Activated CD8-positive, alpha-beta T cell treated with anti-CD3 and anti-CD28 coated beads for 36 hours (primary cell): ENCODE measurements at regions not wholly inside any gene's neighbourhood (a gene's known extent, or its start where the extent isn't known, plus 50 kb on each side); places are given as distances from the start of the nearest gene placed in this dataset.

ENCODE experiments used
- ATAC-seq: fragments of 200-7000 bp; cut with Tn5 transposase; one replicate; pipeline ENCODE4 v1.10.0; 2021; ENCODE audit warnings: mild to moderate bottlenecking, moderate library complexity
- CTCF ChIA-PET: fragments of 350-600 bp; sonication (Branson Sonifier 250); formaldehyde crosslinking; loops from one replicate; lab custom pipeline; 2021; ENCODE audit warnings: antibody characterized with exemption; lab: Charles Lee
- POLR2A ChIA-PET: fragments of 350-600 bp; sonication (Branson Sonifier 250); formaldehyde crosslinking; loops from one replicate; lab custom pipeline; 2021; ENCODE audit warnings: antibody characterized with exemption; lab: Charles Lee
- DNase-seq: peaks from one replicate; pipeline ENCODE4 v3.0.0-alpha.2; 2020
- H3K27ac Mint-ChIP-seq: one replicate; pipeline ENCODE4 v1.8.0; 2021; ENCODE audit warnings: mild to moderate bottlenecking, mixed read lengths
- H3K27me3 Mint-ChIP-seq: one replicate; pipeline ENCODE4 v1.8.0; 2021; ENCODE audit warnings: mixed read lengths
- H3K36me3 Mint-ChIP-seq: one replicate; pipeline ENCODE4 v1.8.0; 2021; ENCODE audit warnings: low read depth, mixed read lengths
- H3K4me1 Mint-ChIP-seq: one replicate; pipeline ENCODE4 v1.8.0; 2021; ENCODE audit warnings: low read depth, mixed read lengths
- H3K4me3 Mint-ChIP-seq: one replicate; pipeline ENCODE4 v1.8.0; 2021; ENCODE audit warnings: mild to moderate bottlenecking, moderate library complexity, mixed read lengths
- H3K9me3 Mint-ChIP-seq: one replicate; pipeline ENCODE4 v1.8.0; 2021; ENCODE audit warnings: mixed read lengths
- intact Hi-C: fragments of 100-400 bp; cut with micrococcal nuclease; formaldehyde crosslinking; loops from one replicate; pipeline ENCODE4 v1.10.0; 2022
- TF ChIP-seq, protein P1 (sequence below): fragments of 200-600 bp; IDR thresholded peaks from one replicate; pipeline ENCODE4 v1.8.0; 2022; ENCODE audit warnings: antibody characterized with exemption, mild to moderate bottlenecking

GRCh38 chr2:238728330-238729260, 119.3 kb upstream of the TWIST2 start:
- intact Hi-C loops, result no loop called here
- H3K36me3 Mint-ChIP-seq, result no peaks in the 10 kb centered on the region
- H3K27ac Mint-ChIP-seq, result no peak overlapping the region
- ChIA-PET CTCF (interaction anchor here (0.7 kb wide), 1 partner anchor 1687 kb away, joined by 3 read pairs; no protein-coding TSS in a partner anchor), POLR2A (interaction anchor here (0.7 kb wide), 1 partner anchor 23 kb away, joined by 3 read pairs; no protein-coding TSS in a partner anchor)
- TF ChIP-seq, protein P1, sequence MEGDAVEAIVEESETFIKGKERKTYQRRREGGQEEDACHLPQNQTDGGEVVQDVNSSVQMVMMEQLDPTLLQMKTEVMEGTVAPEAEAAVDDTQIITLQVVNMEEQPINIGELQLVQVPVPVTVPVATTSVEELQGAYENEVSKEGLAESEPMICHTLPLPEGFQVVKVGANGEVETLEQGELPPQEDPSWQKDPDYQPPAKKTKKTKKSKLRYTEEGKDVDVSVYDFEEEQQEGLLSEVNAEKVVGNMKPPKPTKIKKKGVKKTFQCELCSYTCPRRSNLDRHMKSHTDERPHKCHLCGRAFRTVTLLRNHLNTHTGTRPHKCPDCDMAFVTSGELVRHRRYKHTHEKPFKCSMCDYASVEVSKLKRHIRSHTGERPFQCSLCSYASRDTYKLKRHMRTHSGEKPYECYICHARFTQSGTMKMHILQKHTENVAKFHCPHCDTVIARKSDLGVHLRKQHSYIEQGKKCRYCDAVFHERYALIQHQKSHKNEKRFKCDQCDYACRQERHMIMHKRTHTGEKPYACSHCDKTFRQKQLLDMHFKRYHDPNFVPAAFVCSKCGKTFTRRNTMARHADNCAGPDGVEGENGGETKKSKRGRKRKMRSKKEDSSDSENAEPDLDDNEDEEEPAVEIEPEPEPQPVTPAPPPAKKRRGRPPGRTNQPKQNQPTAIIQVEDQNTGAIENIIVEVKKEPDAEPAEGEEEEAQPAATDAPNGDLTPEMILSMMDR, result no peak
- no peak overlapping the region for H3K4me3 Mint-ChIP-seq
- H3K27me3 Mint-ChIP-seq, result peaks cover 7% of the 10 kb centered on the region
- no peak for DNase-seq
- peaks cover 3% of the 10 kb centered on the region for H3K9me3 Mint-ChIP-seq
- H3K4me1 Mint-ChIP-seq, result peaks cover 3% of the 10 kb centered on the region
- ATAC-seq, result no peak

GRCh38 chr2:238729261-238729935, 118.5 kb upstream of the TWIST2 start:
- CTCF ChIA-PET, result no interaction called here
- Mint-ChIP-seq H3K4me3 (no peak overlapping the region), H3K27ac (no peak overlapping the region), H3K36me3 (no peaks in the 10 kb centered on the region), H3K4me1 (no peaks in the 10 kb centered on the region), H3K27me3 (peaks cover 7% of the 10 kb centered on the region), H3K9me3 (peaks cover 3% of the 10 kb centered on the region)
- DNase-seq (no peak), ATAC-seq (no peak)
- POLR2A ChIA-PET, result interaction anchor here (0.7 kb wide), 1 partner anchor 24 kb away, joined by 3 read pairs; no protein-coding TSS in a partner anchor
- TF ChIP-seq, protein P1, result no peak
- intact Hi-C loops, result no loop called here

- peaks cover 3% of the 10 kb centered on the region for H3K9me3 Mint-ChIP-seq
- ChIA-PET CTCF (interaction anchor here (0.5 kb wide), 1 partner anchor 398 kb away, joined by 4 read pairs; no protein-coding TSS in a partner anchor), POLR2A (no interaction called here)
- TF ChIP-seq, protein P1, result no peak
- DNase-seq, result no peak
- peaks cover 8% of the 10 kb centered on the region for H3K27me3 Mint-ChIP-seq
- no peak overlapping the region for H3K4me3 Mint-ChIP-seq
- H3K36me3 Mint-ChIP-seq, result no peaks in the 10 kb centered on the region
- no peaks in the 10 kb centered on the region for H3K4me1 Mint-ChIP-seq
- intact Hi-C loops, result no loop called here
- no peak overlapping the region for H3K27ac Mint-ChIP-seq
- no peak for ATAC-seq
Observed at GRCh38 chr2:238730001-238730669, 117.8 kb upstream of the TWIST2 start.

DNA sequence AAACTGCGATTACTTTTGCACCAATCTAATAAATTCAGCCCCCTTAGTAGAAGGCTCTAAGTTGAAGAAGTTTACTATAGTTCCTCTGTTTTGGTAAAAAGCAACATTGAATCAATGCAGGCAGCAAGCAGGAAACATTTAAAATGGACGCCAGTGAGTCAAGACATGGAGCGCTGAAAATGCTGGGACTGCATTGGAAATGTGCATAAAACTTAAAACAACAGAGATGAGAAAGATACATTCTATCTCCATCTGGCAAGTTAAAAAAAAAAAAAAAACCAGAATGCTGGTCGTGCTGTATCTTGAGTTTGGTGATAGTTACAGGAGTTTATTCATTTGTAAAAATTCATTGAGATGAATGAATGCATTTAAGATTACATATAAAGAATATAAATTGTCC, 117.0 kb upstream of the TWIST2 start:
- intact Hi-C loops, result no loop called here
- no peak for ATAC-seq
- no peak overlapping the region for H3K4me3 Mint-ChIP-seq
- TF ChIP-seq, protein P1, result no peak
- H3K27ac Mint-ChIP-seq, result no peak overlapping the region
- H3K4me1 Mint-ChIP-seq, result no peaks in the 10 kb centered on the region
- POLR2A ChIA-PET, result no interaction called here
- peaks cover 10% of the 10 kb centered on the region for H3K27me3 Mint-ChIP-seq
- H3K9me3 Mint-ChIP-seq, result peaks cover 3% of the 10 kb centered on the region
- DNase-seq, result no peak
- CTCF ChIA-PET, result no interaction called here
- H3K36me3 Mint-ChIP-seq, result no peaks in the 10 kb centered on the region
